Right hindlimb (tissue), 1 donor: ENCODE measurements at regions not wholly inside any gene's neighbourhood (a gene's known extent, or its start where the extent isn't known, plus 50 kb on each side); places are given as distances from the start of the nearest gene placed in this dataset.
"Not testable (repeated sequence)": the region's sequence is repeated elsewhere in the genome, so short reads cannot be mapped to it uniquely, and the experiment has no call there.

Experiments used
- DNase-seq: peaks from one replicate; pipeline ENCODE4 v3.0.0-alpha.2; 2018

DNA sequence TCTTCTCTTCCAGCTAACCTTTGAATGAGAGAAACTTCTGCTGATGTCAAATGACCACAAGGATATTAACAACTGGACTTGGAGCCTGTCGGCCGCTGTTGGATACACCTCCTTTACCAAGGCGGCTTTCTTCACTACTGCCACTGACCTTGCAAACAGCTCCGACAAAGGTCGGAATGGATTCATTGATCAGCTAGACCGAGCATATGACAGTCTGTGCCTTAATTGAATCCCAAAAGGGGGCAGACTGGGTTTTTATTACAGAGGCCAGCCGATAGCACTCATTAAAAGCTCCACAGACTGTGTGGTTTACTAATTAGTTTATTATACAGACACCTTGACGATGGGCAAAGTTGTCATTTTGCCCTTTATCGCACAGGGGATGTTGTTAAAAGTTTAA, 394.5 kb downstream of the RERGL start:
- DNase-seq, result no peak

DNA sequence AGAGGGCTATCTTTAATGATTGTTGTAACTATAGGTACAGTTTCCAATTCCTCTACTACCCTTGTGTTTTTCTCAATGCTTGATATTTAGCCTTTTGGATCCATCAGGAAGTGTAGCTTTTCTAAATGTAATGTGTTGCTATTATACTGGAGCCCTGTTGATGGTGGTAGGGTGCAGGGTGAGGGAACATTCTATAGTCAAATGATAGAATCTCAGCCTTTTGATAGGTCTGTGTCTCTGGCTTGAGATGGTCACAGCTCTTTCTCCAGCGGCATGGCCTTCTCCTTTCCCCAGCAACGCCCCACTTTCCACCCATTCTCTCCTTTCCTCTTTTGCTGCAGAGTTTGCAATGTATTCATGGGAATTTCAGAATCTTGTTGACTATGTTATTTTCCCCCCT, 398.6 kb downstream of the RERGL start:
- no peak for DNase-seq

DNA sequence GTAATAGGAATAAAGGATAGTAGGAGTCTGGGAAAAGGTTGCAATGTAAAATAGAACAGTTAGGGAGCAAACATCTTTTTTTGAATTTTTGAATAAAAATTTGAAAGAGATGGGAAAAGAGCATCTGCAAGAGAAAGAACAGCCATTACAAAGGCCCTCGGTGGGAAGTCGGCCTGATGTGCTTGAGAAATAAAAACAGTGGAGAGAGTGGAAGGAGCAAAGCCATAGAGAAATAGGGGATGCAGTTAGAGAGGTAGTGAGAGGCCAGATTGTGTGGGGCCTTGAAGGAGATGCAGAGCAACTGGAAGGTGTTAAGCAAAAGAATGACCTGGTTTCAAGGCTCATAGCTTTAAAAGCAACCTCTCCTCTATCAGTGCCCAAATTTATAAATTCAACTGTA, 409.8 kb downstream of the RERGL start:
- no peak for DNase-seq

DNA sequence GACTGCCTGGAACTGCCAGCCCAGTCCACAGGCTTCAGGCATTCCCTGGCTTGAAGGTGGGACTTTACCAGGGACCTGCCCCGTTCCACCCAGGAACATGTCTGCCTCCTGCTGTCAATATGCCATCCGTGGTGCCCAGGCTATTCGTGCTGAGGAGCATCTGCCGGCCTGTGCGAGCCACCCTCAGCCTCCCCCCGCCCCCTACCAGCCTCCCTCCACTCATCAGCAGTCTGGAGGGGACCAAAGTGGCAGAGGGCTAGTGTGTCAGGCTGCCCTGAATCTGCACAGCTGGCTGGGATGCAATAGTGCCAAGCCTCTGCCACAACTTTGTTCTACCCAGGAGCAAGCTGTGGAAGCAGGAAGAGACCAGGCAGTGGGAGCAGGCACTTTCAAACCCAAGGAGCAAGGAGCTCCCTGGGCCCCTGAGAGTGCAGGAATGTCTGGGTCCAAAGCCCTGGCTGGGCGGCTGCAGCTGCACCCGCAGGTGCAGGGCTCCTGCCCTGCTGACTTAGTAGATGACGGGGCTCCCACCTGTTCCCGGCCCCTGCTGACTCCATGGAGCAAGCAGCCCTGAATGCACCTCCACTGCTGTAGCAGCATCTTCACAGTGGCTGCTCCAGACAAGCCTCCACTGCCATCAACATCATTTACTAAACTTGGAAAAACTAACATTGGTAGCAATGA, 423.2 kb downstream of the RERGL start:
- no peak for DNase-seq

DNA sequence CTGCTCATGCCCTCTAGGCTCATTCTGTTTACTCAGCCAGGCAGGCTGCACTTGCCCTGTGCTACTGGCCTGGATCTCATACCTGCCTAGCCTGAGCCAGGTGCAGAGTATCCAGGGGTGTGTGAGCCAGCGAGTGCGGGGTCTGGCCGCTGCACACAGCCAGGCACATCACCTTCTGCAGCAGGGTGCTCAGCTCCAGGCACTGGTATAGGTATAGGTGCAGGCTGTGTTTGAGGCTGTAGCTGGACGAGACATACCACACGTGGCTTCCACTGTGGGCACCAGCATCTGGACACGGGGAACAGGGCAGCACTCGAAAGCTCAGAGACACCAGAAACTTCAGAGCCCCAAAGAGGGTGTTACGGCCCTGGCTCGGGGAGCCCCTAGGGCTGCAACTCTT, 424.2 kb downstream of the RERGL start:
- no peak for DNase-seq

DNA sequence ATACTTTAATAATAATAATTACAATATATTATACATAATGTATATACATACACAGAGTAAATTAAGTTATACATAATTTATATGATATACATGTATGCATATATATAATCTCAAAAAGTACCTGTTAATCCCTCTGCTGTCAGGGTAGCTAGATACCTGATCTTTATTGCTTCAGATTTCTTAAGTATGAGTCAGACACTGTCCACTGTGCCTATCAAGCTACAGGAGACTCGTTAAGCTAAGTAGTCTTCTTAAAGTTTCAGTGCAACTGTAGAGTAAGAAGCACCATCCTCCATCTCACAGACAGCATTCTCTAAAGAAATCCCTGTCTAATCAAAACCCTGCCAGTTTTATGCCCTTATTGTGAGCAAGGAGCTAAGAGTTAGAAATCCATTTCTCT, 428.7 kb downstream of the RERGL start:
- DNase-seq, result no peak

DNA sequence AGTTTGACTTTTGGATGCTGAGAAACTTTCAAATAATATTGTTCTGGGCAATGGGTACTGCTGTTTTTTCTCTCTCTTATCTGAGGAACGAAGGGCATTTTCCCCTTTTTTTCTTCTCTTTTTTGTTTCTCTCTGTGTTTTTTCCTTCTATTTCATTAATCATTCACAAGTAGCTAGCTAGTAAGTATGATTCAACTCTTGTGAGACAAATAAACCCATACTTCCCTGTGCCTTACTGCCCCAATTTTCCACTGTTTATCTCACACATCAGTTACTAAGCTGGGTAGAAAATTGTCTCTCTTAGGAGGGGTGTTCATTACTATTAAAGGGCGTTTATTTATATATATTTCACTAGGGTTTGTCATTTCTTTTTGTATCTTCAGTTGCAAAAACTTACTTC, 437.6 kb downstream of the RERGL start:
- DNase-seq, result no peak

DNA sequence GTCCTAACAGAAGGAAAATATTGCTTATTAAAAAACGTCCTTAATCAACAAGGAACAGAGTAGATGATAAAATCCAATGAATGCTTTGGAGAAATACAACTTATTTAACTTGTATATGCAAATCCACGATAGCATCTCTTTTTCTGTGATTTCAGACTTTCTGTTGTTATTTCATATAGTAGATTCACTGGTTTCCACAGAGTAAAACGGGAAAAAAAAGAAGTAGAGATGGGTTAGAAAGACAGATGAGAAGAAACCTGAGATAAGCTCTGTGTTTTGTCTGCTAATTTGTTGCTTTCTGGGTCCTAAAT, 447.7 kb downstream of the RERGL start:
- DNase-seq, result no peak

DNA sequence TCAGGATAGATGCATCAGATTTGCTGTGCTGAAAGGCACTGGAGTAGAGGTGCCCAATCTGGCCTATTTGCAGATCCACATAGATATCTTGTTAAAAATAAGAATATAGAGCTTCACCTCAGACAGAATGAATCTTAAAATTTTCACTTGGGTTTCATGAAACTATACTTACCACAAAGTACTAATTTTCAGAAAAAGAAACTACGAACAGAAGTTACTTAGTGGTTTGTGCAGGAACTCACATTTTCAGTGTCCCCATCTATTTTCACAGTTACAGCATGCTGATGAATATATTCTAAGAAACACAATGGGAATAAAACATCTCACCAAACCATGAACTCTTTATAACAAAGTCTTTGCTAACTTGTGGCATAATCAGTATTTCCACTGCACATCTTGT, 449.4 kb downstream of the RERGL start:
- DNase-seq, result no peak

DNA sequence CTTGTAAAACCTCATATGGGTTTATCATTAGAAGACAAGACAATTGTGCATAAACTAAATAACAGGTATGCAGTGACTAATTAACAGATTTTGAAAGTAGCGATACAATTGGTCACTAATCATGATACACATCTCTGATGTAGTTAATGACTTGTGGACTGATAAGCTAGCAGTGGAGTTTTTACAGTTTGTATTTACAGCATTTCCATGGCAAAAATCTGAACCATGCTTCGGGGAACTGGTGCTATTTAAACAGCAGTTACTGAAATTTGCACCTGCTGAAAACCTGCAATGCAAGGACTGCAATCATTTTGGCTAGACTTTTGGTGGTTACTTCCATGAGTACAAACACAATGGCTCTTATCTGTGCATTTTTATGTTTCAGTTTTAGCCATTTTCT, 471.2 kb downstream of the RERGL start:
- DNase-seq, result no peak

DNA sequence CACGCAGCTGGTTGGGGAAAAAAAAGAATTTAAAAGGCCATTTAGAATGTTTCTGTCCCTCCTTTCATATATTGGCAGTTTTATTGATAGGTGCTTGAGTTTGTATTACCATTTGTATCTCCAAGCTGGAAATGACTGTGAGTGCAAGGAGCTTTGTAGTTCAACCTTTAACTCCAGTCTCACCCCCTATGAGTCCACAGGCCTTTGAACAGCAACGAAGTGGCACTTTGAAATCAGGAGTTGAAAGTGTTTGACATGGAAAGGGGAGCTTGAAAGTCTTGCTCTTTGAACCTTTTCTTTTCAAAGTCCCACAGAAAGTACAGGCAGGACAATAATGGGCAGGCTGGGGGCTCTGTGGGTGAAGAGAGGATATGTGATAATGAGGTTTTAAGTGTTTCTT, 480.3 kb downstream of the RERGL start:
- no peak for DNase-seq

DNA sequence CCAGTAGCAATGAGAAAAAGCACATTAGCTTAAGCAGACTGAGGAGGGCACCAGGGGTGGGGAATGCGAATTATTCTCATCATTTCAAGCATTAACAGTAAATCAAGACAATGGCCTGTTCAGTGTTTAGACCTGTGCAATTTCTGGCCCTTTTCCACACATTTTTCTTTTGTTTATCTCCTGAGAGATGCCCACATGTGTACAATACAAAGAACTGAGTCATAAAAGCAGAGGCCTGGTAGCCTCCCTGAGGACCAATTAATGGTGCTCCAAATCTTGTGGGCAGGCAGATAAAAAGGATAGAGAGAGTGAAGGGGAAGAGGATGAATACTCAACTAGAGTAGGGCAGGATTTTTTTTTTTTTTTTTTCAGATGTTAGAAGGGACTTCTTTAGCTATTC, 480.8 kb downstream of the RERGL start:
- DNase-seq, result no peak

DNA sequence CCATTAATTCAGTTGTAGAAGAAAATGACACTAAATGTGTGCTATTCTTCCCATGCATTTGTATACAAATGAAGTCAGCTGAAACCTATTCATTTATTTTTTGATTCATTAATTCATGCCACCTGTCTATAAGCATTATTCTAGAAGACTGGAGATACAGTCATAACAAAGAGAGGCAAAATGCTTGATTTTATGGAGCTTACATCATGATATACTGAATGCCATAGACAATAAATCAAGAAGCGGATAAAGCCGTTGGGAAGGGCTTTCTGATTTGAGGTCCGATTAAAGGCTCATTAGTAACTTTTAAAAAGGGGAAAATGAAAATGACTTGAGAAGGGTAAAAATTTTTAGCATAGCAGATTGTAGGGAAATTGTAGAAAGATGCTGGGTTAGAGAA, 494.9 kb downstream of the RERGL start:
- DNase-seq, result no peak

DNA sequence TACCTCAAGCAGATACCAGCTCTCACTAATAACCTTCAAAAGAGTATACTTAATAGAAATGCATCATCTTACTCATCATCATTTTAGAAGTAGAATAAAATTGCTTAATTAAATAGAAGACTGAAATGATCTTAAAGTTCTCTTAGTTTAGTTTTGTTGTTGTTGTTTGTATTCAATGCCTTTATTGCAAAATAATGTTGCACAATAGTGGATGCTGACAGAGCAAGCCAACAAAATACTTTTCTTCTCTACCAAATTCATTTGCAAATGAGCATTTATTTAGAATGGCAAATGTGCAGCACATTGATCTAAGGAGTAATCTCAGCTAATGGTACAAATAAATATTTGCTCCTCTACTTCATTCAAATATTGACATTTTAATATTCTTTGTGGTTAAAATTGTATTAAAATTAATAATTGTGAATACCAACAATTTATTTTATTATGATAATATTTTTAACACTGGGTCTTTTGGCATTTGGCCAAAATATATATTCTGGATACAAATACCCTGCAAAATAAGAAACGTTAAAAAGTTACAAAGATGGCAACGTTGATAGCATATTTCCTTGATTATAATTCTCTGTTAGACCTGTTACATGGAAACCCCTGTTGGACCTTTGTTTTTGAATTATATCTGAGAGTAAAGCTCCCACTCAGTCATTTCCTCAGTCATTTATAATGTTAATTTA, 496.1 kb downstream of the RERGL start:
- DNase-seq, result no peak

DNA sequence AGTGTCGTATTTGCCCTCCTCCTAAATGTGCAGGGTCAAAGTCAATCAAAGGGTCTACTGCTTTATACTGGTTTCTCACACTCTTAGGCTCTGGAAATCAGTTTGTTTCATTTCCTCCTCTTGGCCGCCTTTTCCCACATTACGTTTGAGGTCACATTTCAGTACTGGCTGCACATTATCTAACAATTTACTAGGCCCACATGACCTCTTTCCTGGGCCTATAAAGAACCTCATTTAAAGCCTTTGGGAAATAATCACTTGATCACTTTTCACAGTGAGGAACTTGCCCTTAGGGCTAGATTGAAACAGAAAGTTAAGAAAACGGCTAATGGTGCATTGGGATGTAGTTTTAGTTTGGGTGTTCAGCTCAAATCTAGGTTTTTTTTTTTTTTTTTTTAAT, 497.5 kb downstream of the RERGL start:
- no peak for DNase-seq

DNA sequence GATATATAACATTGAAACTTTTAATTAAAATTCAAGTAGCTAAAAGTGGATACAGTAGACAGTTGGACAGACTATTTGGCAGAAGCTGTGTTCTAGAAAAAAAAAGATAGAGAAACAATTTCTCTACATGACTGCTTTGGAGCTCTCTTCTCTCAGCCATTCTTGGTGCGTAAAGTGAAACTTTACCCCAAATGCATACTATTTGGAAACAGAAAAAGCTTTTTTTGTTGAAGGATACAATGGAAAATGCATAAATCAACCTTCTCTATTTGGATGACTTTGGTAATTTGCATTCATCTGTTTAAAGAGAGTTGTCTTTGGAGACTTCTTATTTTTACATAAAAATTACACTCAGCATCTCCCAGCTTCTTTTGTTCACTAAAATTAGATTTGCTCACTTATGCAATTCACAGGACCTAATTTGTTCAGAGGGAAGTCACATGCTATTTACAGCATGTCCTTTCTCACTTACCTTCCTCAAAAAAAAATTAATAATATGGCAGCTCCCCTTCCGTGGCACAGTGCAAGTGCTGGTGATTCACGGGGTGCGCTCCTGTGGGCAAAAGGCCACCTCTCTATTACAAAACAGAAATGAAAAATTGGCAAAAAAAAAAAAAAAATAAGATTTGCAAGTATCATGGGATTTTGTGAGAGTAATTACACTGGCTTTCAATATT, 498.9 kb downstream of the RERGL start:
- DNase-seq, result no peak

DNA sequence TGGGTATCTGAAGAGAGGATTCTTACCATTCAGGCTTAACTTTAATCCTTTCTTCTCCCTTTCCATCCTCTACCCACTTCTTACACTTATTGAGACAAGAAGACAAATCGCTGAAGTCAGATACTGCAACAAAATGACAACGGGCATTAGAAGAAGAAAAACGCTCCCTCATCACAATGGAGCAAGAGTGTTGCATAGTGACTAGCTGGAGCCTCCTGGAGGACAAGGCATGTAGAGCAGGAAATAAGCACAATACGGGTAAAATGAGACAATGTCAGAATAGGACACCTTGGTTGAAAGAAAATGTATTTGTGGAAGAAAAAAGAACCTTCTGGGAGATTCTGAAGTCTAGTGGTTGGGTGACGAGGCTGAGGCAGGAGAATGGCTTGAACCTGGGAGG, 501.0 kb downstream of the RERGL start:
- DNase-seq, result no peak

DNA sequence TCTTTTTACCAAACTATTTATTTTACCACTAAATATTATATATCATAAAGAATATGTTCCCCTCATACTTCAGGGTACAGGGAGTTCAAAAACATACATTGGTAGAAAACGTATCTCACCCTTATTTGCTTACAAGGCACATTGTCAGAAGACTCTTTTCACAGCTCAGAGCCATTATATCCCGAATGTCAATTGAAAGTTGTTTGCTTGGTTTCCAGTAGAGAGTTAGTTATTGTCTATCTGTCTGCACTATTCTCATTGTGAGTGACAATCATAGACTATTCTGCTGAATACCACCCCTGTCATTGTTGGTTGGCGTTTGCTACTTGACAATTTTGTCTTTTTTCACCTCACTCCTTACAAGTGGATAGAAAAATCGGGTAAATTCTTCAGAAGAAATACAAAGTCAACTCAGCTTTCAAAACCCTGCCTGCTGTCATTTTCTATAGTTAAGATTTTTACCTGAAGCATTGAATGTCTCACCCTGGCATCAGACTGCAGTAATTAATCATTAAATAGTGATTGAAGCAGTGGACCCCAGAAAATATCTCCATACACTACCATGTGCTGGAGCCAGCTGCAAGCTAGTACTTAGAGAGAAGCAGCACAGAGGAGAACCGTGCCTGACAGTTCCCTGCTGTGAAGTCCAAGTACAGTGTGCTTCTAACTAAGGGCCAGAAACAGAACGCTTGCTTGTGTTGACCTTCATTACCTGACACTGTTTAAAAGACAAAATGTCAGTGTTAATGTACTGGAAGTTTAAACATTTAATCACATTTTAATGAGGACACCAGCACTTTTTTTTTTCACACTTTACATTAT, 510.6 kb downstream of the RERGL start:
- no peak for DNase-seq

DNA sequence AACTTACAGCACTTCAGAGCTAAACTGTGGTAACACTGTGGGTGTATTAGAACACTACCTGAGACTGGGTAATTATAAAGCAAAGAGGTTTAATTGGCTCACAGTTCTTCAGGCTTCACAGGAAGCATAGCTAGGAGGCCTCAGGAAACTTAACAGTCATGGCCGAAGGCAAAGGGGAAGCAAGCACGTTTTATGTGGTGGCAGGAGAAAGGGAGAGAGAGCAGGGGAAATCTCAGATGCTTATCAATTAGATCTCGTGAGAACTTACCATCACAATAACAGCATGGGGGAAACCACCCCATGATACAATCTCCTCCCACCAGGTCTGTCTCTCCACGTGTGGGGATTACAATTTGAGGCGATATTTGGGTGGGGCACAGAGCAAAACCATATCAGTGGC, 512.6 kb downstream of the RERGL start:
- DNase-seq, result no peak

DNA sequence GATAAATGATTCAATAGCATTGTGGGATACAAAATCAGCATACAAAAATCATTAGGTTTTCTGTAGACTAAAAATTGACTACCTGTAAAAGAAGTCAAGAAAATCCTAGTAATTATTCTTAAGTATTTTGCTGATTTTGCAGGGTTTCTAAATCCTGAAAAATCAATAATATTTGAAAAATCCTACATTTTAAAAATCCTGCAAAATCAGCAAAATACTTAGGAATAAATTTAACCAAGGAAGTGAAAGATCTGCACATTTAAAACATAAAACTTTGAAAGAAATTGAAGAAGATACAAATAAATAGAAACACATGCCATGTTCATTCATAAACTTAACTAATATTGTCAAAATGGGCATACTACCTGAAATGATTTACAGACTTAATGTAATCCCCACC, 517.7 kb downstream of the RERGL start:
- DNase-seq, result no peak

DNA sequence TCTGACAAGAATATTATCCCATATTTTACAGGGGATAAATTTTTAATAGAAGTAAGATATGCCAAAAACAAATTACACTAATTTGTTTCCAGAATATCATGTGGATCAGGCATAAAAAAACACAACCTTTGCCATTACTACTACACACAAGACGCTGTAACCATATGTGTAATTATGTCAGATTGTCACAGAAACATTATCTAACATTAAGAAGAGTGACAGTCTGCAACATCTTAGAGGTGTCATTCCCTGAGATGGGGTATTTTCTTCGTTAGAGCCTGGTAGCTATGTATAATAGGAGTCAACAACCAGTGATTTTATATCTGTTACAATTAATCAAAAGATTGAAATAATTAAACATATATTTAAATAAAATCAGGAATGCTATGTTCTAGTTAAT, 518.9 kb downstream of the RERGL start:
- no peak for DNase-seq

DNA sequence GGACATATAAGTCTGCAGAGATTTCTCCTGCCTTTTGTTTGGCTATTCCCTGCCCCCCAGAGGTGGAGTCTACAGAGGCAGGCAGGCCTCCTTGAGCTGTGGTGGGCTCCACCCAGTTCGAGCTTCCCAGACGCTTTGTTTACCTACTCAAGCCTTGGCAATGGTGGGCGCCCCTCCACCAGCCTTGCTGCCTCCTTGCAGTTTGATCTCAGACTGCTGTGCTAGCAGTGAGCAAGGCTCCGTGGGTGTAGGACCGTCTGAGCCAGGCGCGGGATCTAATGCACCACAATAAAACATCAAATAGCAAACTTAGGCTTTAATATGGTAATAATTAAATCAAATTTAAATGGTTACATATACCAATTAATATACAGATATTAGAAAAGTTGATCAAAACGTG, 525.4 kb downstream of the RERGL start:
- DNase-seq, result not testable (repeated sequence)

DNA sequence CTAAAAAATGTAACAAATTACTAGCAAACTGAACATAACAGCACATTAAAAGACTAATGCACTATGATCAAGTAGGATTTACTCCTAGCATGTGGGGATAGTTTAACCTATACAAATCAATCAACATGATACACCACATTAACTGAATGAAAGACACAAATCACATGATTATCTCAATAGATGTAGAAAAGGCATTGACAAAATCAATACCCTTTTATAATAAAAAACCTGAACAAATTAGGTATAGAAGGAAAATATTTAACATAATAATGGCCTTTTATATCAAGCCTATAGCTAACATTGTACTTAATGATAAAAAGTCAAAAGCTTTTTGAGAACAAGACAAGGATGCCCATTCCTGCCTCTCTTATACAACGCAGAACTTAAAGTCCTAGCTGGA, 540.0 kb downstream of the RERGL start:
- DNase-seq, result no peak

DNA sequence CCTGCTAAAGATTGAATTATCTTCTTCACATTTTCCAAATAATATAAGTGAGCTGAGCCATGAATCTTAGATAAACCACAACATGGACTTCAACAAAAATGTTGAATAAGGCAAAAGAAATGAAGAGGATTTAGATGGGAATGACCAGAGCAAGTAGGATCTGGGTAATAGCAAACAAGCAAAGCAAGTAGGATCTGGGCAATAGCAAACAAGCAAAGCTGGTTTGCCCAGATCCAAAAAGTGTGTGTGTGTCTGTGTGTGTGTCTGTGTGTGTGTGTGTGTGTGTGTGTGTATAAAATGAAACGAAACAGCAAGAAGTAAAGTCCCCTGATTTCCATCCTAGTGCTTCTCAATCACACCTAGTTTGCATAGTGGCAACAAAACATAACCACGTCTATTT, 549.1 kb downstream of the RERGL start:
- no peak for DNase-seq
